IPS-NIHi7 (cell line): ENCODE measurements at regions not wholly inside any gene's neighbourhood (a gene's known extent, or its start where the extent isn't known, plus 50 kb on each side); places are given as distances from the start of the nearest gene placed in this dataset.

ENCODE experiments used
- DNase-seq: peaks from one replicate; pipeline ENCODE4 v3.0.0; 2012; ENCODE audit warnings: mixed read lengths; ENCODE audit errors: extremely low spot score

DNA sequence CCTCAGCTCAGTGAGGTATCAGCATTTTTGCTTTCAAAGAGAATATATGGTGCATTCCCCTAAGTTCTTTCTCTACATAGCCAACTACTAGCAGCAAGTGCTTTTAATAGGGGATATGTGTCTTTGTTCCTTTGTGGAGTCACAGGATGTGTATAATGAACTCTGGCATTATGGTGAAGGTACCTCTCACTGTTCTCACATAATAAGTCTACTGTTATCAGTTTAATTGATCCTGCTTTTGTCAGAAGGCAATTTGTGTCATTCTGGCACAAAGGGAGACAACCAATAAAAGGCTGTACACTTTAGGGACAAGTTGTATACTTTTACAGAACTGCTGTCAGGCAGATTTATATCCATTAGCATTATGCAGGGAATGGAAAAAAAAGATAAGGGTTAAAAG, 531.4 kb upstream of the RIOK2 start:
- DNase-seq: no peak

DNA sequence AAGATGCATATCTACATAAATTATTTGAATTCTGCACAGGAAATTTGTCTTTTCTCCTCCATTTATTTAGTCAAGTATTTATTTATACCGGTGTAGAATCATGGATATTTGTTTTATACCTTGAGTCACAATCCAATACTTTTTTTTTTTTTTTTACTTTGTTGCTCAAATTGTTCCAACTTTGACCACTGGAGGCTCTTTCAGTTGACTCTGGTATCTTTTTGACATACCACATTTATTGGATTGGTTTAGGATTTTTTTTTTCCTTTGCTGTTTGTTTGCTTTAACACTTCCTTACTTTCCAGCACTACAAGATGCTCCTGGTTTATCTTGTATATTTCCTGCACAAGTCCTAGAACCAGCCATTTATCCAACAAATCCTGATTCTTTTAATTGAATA, 543.1 kb upstream of the RIOK2 start:
- DNase-seq: no peak

DNA sequence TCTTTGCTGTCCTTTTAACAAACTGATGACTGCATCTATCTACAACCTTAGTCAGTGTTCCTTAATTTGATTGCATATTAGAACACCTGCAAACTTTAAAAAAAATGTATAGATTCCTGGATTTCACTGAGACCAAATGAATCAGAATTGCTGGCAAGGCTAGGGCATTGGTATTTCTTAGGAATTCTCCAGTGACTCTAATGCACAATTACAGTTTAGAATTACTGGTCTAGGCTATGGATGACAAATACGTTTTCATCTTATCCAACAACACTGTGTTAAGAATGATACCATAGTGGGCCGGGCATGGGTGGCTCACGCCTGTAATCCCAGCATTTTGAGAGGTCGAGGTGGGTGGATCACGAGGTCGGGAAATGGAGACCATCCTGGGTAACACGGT, 545.9 kb upstream of the RIOK2 start:
- no peak for DNase-seq

- DNase-seq: no peak
These were observed 546.9 kb upstream of the RIOK2 start for GRCh38 chr5:97729938-97730337.

GRCh38 chr5:97735209-97735608, 552.2 kb upstream of the RIOK2 start:
- no peak for DNase-seq

- DNase-seq: no peak
These were observed 554.6 kb upstream of the RIOK2 start for GRCh38 chr5:97737608-97738007.

DNA sequence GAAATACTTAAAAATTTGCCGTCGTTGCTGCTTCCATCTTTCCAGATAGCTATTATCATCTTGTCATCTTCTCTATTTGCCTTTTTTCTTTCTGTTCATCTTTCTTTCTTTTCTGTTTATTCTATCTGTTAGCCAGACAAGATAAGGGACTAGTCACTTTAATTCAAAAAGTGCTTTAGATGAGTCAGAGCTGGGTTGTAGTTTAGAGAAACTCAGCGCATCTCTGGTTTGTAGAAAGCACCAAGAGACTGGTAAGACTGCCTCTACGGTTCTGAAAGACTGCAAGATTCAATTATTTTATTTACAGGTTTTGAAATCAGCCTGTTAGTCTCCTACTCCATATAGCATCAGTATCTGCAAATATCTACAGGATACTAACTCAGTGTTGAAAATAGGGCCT, 562.8 kb upstream of the RIOK2 start:
- no peak for DNase-seq

GRCh38 chr5:97750576-97750975, 567.5 kb upstream of the RIOK2 start:
- DNase-seq: no peak

GRCh38 chr5:97751540-97751939, 568.5 kb upstream of the RIOK2 start:
- DNase-seq: no peak

GRCh38 chr5:97752871-97753270, 569.8 kb upstream of the RIOK2 start:
- DNase-seq: no peak

DNA sequence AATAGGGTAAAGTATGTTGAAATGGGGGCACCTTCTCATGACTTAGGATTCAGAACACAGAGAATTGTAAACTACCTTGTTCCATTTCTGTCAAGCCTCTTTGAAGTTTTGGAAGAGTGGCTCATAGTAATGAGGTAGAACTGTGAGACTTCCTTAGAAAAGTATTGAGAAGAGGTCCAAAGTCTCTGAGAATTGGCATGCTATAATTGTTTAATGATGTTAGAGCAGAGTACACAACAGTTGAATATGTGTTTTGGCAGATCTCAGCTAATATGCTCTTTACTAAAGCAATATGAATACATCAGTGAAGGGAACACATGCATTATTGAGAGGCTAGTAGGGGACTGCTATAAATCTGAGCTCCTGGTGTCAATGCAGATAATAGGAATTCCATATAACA, 579.4 kb upstream of the RIOK2 start:
- no peak for DNase-seq

DNA sequence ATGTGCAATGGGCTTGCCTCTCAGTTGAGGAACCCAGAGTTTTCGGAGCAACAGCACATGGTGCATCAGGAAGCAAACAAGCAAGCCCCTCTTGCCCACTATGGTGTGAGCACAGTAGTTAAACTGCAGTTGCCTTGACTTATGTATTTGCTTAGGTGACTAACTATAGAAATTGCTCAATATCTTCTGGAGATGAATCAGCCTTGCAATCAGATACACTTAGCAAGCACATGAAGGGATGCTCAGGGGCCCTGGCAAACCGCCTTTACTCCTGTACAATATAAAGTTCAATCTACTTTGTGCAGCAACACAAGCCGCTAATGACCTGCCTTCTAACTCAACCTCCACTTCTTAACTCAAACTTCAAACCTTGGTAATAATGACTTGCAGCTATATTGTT, 581.7 kb upstream of the RIOK2 start:
- DNase-seq: no peak

DNA sequence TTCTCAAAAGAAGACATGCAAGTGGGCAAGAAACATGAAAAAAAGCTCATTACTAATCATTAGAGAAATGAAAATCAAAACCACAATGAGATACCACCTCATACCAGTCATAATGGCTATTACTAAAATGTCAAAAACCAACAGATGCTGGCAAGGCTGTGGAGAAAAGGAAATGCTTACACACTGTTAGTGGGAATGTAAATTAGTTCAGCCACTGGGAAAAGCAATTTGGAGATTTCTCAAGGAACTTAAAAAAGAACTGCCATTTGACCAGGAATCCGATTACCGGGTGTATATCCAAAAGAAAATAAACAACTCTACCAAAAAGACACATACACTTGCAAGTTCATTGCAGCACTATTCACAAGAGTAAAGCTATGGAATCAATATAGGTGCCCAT, 595.4 kb upstream of the RIOK2 start:
- no peak for DNase-seq

GRCh38 chr5:97788369-97788768, 605.3 kb upstream of the RIOK2 start:
- no peak for DNase-seq

DNA sequence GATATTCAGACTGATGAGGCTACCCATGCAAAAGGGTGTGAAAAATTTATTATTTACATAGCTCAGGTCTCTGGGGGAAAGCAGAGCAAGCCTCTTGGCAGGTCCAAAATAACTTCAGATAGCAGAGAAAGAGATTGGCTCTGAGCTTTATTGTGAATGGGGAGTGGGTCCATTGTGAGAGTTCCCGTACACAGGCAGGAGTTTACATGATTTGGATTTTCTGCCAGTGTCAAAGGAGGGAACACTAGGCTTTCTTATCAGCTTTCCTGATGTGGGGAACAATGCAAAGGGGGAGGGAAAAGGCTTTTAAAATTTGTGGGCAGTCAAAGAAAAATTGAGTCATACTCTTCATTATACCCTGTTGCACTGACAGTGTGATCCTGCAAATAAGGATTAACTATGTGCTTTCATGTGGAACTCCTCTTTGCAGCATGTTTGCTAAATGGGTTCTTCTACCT, 615.0 kb upstream of the RIOK2 start:
- no peak for DNase-seq

GRCh38 chr5:97801461-97801860, 618.4 kb upstream of the RIOK2 start:
- no peak for DNase-seq

GRCh38 chr5:97820138-97820537, 637.1 kb upstream of the RIOK2 start:
- no peak for DNase-seq

DNA sequence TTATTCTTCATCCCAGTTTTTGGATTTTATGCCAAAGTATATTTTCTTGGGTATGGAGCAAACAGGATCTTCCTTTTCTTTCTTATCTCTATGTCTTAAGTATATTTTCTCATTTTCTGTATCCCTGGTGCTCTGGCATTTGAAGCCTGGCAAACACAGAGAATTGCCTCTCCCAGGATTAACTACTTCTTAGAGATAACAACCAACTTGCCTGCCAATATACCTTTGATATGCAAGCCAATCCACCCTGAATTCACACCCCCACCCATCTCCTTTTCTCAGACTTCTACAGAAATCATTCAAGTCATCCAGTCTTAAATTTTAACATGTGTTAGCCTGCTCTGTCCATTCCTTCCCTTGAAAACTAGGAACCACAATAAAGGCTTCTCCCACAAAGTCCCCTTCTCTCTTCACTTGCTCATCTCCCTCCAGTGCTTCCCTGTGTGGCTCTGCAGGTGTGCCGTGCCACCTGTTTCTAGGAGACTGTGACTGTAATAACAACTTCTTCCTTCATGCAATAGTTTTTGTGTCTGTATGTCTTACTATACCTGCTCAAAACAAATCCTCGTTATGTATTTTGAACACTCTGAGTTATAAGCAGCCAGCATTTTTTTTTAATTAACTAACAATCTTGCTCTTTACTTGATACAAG, 649.7 kb upstream of the RIOK2 start:
- DNase-seq: no peak

DNA sequence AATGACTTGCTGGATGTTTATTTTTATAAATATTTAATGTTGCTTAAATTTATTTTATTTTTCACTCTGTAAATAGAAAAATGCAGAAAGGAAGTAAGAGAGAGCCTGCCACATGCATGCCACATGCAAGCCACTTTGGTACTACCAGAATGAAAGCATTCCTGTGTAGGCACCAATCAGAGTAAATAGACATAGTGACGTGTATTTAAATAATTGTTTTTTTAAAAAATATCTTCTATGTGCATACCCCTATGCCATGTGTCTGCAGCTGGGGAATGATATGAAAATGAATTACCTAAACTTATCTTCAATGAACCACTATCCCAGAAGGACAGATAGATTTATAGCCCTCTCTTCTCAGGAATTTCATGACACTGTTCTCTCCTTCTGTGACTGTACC, 651.5 kb upstream of the RIOK2 start:
- no peak for DNase-seq

GRCh38 chr5:97835112-97835511, 652.1 kb upstream of the RIOK2 start:
- no peak for DNase-seq

- DNase-seq: no peak
These were observed 653.8 kb upstream of the RIOK2 start for GRCh38 chr5:97836816-97837215.

GRCh38 chr5:97838214-97838613, 655.2 kb upstream of the RIOK2 start:
- no peak for DNase-seq

DNA sequence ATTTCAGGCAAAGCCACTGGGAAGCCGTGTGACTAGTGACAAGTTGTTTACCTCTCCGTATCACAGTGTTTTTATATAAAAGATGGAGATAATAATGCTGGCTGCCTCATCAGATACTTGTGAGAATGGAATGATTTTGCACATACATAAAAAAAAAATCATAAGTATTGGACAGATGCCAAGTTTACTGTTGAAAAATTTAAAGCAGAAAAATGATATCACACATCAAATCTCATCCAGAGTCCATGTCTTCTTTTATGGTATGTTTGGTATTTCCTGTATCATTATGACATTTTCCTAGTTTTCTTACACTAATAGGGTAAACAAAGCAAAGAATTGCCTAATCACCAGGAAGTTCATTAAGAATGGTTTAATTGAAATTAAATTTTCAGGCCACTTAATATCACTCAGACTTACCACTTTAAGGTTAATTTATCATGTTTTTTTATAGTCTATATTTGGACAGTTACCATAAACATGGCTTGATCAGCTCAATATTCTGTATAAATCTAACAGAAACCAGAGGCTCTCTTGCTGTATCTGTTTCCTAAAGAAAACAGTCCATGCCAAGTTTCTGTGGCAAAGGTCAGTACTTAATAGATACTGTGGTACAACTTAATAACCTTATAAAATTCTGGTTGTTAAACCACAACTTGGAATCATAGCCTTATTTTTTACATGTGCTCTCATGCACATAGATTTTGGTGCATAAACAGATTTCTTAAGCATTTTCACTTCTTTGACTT, 656.5 kb upstream of the RIOK2 start:
- DNase-seq: no peak

DNA sequence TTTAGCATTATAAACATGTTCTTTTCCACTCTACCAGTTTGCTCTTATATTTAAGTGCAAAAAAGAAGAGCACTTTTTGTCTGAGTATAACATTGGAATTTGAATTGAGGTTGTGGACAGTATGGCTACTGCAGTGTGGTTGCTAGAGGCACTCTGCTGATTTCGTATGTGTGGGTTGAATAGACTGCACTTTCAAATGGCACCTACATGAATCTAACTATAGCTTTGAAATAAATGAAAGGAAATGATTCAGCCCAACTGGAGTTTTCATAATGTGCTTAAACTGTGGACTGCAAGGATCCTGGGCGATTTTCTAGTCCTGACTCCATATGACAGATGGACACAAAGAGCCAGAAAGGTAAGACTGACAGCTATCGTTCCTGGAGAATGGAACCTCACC, 657.6 kb upstream of the RIOK2 start:
- no peak for DNase-seq
